OCI-LY7 (cell line): ENCODE measurements at regions not wholly inside any gene's neighbourhood (a gene's known extent, or its start where the extent isn't known, plus 50 kb on each side); places are given as distances from the start of the nearest gene placed in this dataset.
"Not testable (repeated sequence)": the region's sequence is repeated elsewhere in the genome, so short reads cannot be mapped to it uniquely, and the experiment has no call there.

Experiments
- BruUV-seq: library from RNA; stranded (reverse); fragments of 400-500 nt; replicated peaks from 2 replicates; lab custom pipeline; 2021; lab: Mats Ljungman, UMichigan
- CTCF ChIA-PET: fragments of 300-600 bp; sonication (Branson Sonifier 250); formaldehyde crosslinking; loops from one replicate; lab custom pipeline; 2022; ENCODE audit warnings: antibody characterized with exemption; ENCODE audit not compliant: unreplicated experiment; lab: Charles Lee
- POLR2A ChIA-PET: fragments of 300-600 bp; sonication (Branson Sonifier 250); formaldehyde crosslinking; loops from one replicate; lab custom pipeline; 2022; ENCODE audit warnings: antibody characterized with exemption; lab: Charles Lee
- DNase-seq: peaks from one replicate; pipeline ENCODE4 v3.0.0-alpha.2; 2015; ENCODE audit warnings: low spot score
- H2AFZ ChIP-seq: fragments of 200-600 bp; sonication (generic), shearing (Covaris generic); 2 replicates; pipeline ENCODE4 v1.6.1; 2014; ENCODE audit warnings: mild to moderate bottlenecking, antibody characterized with exemption, low read length, moderate library complexity
- H3K27ac ChIP-seq: fragments of 200-600 bp; sonication (generic); 2 replicates; pipeline ENCODE4 v1.5.1; 2014; ENCODE audit warnings: mixed run types, low read depth, mild to moderate bottlenecking, moderate library complexity, low read length, inconsistent platforms; ENCODE audit not compliant: poor library complexity, severe bottlenecking
- H3K36me3 ChIP-seq: fragments of 200-600 bp; sonication (generic); 2 replicates; pipeline ENCODE4 v1.6.1; 2014; ENCODE audit warnings: mild to moderate bottlenecking, antibody characterized with exemption, low read length, moderate library complexity, mixed read lengths; ENCODE audit not compliant: insufficient read depth
- H3K4me1 ChIP-seq: fragments of 200-600 bp; sonication (generic); 2 replicates; pipeline ENCODE4 v1.5.1; 2014; ENCODE audit warnings: mild to moderate bottlenecking, low read length; ENCODE audit not compliant: insufficient read depth, poor library complexity, severe bottlenecking
- H3K4me2 ChIP-seq: fragments of 200-600 bp; sonication (generic); 2 replicates; pipeline ENCODE4 v1.6.1; 2014; ENCODE audit warnings: mild to moderate bottlenecking, low read length
- H3K4me3 ChIP-seq: fragments of 200-600 bp; sonication (generic); 2 replicates; pipeline ENCODE4 v1.5.1; 2014; ENCODE audit warnings: mild to moderate bottlenecking, low read depth, low read length; ENCODE audit not compliant: poor library complexity, severe bottlenecking
- H3K79me2 ChIP-seq: fragments of 200-600 bp; sonication (generic); 2 replicates; pipeline ENCODE4 v1.6.1; 2016; ENCODE audit warnings: low read depth, mild to moderate bottlenecking, low read length, moderate library complexity, mixed read lengths; ENCODE audit not compliant: insufficient read depth
- H3K9me2 ChIP-seq: fragments of 200-600 bp; sonication (generic); 2 replicates; pipeline ENCODE4 v1.6.1; 2016; ENCODE audit warnings: mild to moderate bottlenecking, low read length, mixed read lengths; ENCODE audit not compliant: insufficient read depth
- H3K9me3 ChIP-seq: fragments of 200-600 bp; sonication (generic); 2 replicates; pipeline ENCODE4 v1.6.1; 2014; ENCODE audit warnings: mild to moderate bottlenecking, mixed run types, low read length, mixed read lengths
- H4K20me1 ChIP-seq: fragments of 200-600 bp; sonication (generic); 2 replicates; pipeline ENCODE4 v1.6.1; 2014; ENCODE audit warnings: mild to moderate bottlenecking, antibody characterized with exemption, low read length, moderate library complexity, mixed read lengths; ENCODE audit not compliant: insufficient read depth
- CTCF ChIP-seq: fragments of 200-600 bp; sonication (generic); conservative IDR thresholded peaks from 2 replicates; pipeline ENCODE4 v1.5.1; 2014; ENCODE audit warnings: mild to moderate bottlenecking, antibody characterized with exemption, low read length, moderate library complexity, mixed read lengths
- EZH2phosphoT487 ChIP-seq: fragments of 200-600 bp; sonication (generic); IDR thresholded peaks from 2 replicates; pipeline ENCODE4 v1.6.1; 2018; ENCODE audit warnings: low read depth, borderline replicate concordance, mild to moderate bottlenecking, mixed run types, antibody characterized with exemption, low read length, moderate library complexity, mixed read lengths
- intact Hi-C: fragments of 100-400 bp; cut with micrococcal nuclease; formaldehyde crosslinking; loops from one replicate; pipeline ENCODE4 v1.10.0; 2022; ENCODE audit not compliant: unreplicated experiment

- no peaks in the 10 kb centered on the region for H3K4me1 ChIP-seq
- no peak for DNase-seq
- BruUV-seq, result no TSS peak
- intact Hi-C loops, result no loop called here
- POLR2A ChIA-PET, result interaction anchor here (1.0 kb wide), 1 partner anchor 10 kb away, joined by 3 read pairs; no protein-coding TSS in a partner anchor
- no peaks in the 10 kb centered on the region for H3K79me2 ChIP-seq
- TF ChIP-seq EZH2phosphoT487, result no peak
- no peak for TF ChIP-seq CTCF
- H3K27ac ChIP-seq, result no peak overlapping the region
- no peaks in the 10 kb centered on the region for H4K20me1 ChIP-seq
- H3K36me3 ChIP-seq, result no peaks in the 10 kb centered on the region
- H3K9me2 ChIP-seq, result no peaks in the 10 kb centered on the region
- H3K4me3 ChIP-seq, result no peak overlapping the region
- H3K9me3 ChIP-seq, result peaks cover 8% of the 10 kb centered on the region; the same call in 1 of the 2 replicates
- H3K4me2 ChIP-seq, result no peak overlapping the region
- H2AFZ ChIP-seq, result no peak overlapping the region
- CTCF ChIA-PET, result no interaction called here
Observed at GRCh38 chr2:237210763-237211162, 125.1 kb downstream of the COPS8 start.

- H3K4me1 ChIP-seq, CTCF ChIA-PET, BruUV-seq, DNase-seq, POLR2A ChIA-PET, H3K4me2 ChIP-seq, intact Hi-C loops, H3K79me2 ChIP-seq, H4K20me1 ChIP-seq, H2AFZ ChIP-seq, H3K36me3 ChIP-seq, H3K27ac ChIP-seq, H3K4me3 ChIP-seq, H3K9me3 ChIP-seq, H3K9me2 ChIP-seq: not testable (repeated sequence)
Observed at GRCh38 chr2:237212356-237213279, 126.9 kb downstream of the COPS8 start.

GRCh38 chr2:237213315-237214022, 127.8 kb downstream of the COPS8 start:
- BruUV-seq, result no TSS peak
- POLR2A ChIA-PET, result no interaction called here
- intact Hi-C loops, result no loop called here

More at GRCh38 chr2:237213315-237214022, 127.8 kb downstream of the COPS8 start:
- Histone ChIP-seq H3K27ac (no peak overlapping the region), H3K4me3 (no peak overlapping the region), H4K20me1 (no peaks in the 10 kb centered on the region), H3K79me2 (no peaks in the 10 kb centered on the region), H3K4me1 (no peaks in the 10 kb centered on the region), H2AFZ (no peak overlapping the region), H3K9me2 (no peaks in the 10 kb centered on the region), H3K36me3 (no peaks in the 10 kb centered on the region), H3K4me2 (no peak overlapping the region), H3K9me3 (peaks cover 8% of the 10 kb centered on the region; the same call in 1 of the 2 replicates)
- CTCF ChIA-PET, result no interaction called here
- DNase-seq, result no peak
- no peak for TF ChIP-seq EZH2phosphoT487
